ENCODE measurements at regions not wholly inside any gene's neighbourhood (a gene's known extent, or its start where the extent isn't known, plus 50 kb on each side); places are given as distances from the start of the nearest gene placed in this dataset.

DNA sequence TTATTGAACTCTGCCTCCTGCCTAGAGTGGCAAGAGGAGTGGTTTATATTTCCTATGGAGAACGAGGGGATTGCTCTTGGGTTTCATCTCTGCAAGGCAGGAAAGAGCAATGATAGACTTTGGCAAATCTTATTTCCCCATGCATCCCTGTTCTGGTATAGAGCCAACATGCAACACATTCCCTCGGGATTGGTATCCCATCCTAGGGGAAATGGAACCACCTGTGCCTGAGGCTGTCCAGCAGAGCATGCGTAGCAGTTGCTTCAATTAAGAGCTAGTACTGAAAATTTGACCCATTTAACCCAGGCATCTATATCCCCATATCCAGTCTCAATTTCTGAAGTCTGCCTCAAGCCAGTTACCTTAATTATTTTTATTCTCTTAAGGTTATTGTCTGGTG is 205.3 kb downstream of the KCNS3 start (continued):
- no peak for TF ChIP-seq RNF2 (IDR thresholded peaks at IDR 0.05; ENCODE audit: borderline replicate concordance, low read depth, low read length, missing control alignments, poor library complexity, severe bottlenecking)
